ENCODE measurements at regions not wholly inside any gene's neighbourhood (a gene's known extent, or its start where the extent isn't known, plus 50 kb on each side); places are given as distances from the start of the nearest gene placed in this dataset.

- Histone ChIP-seq H3K4me2 (ENCODE audit: low read length) (no peak overlapping the region), H3K27ac (ENCODE audit: low read depth, low read length, poor library complexity, severe bottlenecking) (no peak overlapping the region), H3K4me1 (ENCODE audit: insufficient read depth, low read length, poor library complexity, severe bottlenecking) (no peaks in the 10 kb centered on the region), H3K36me3 (ENCODE audit: insufficient read depth, low read length) (no peaks in the 10 kb centered on the region), H4K20me1 (ENCODE audit: insufficient read depth, low read length) (no peaks in the 10 kb centered on the region), H3K9me3 (ENCODE audit: low read length) (no peaks in the 10 kb centered on the region), H3K79me2 (ENCODE audit: insufficient read depth, low read depth, low read length) (no peaks in the 10 kb centered on the region), H3K4me3 (ENCODE audit: low read depth, low read length, poor library complexity, severe bottlenecking) (no peak overlapping the region), H2AFZ (ENCODE audit: low read length) (no peak overlapping the region), H3K9me2 (ENCODE audit: insufficient read depth, low read length) (no peaks in the 10 kb centered on the region)
- intact Hi-C loops (cut with micrococcal nuclease; ENCODE audit: unreplicated experiment): no loop called here
- POLR2A ChIA-PET: no interaction called here
- DNase-seq (ENCODE audit: low spot score): no peak
- TF ChIP-seq CTCF (conservative IDR thresholded peaks at IDR 0.05; ENCODE audit: low read length): no peak
- TF ChIP-seq EZH2phosphoT487 (IDR thresholded peaks at IDR 0.05; ENCODE audit: borderline replicate concordance, low read depth, low read length): no peak
- BruUV-seq (replicated peaks): no TSS peak
- CTCF ChIA-PET (ENCODE audit: unreplicated experiment): no interaction called here
These were observed 226.4 kb downstream of the NRIP1 start for GRCh38 chr21:14838400-14838799.

GRCh38 chr21:14836950-14837349, 227.8 kb downstream of the NRIP1 start:
- POLR2A ChIA-PET: no interaction called here
- no TSS peak for BruUV-seq (replicated peaks)
- intact Hi-C loops (cut with micrococcal nuclease; ENCODE audit: unreplicated experiment): no loop called here
- CTCF ChIA-PET (ENCODE audit: unreplicated experiment): no interaction called here
- H3K9me3 ChIP-seq (ENCODE audit: low read length): no peaks in the 10 kb centered on the region
- H3K9me2 ChIP-seq (ENCODE audit: insufficient read depth, low read length): no peaks in the 10 kb centered on the region
- no peak overlapping the region for H2AFZ ChIP-seq (ENCODE audit: low read length)
- no peak overlapping the region for H3K27ac ChIP-seq (ENCODE audit: low read depth, low read length, poor library complexity, severe bottlenecking)
- TF ChIP-seq CTCF (conservative IDR thresholded peaks at IDR 0.05; ENCODE audit: low read length): no peak
- no peak overlapping the region for H3K4me2 ChIP-seq (ENCODE audit: low read length)
- H3K4me1 ChIP-seq (ENCODE audit: insufficient read depth, low read length, poor library complexity, severe bottlenecking): no peaks in the 10 kb centered on the region
- no peak for DNase-seq (ENCODE audit: low spot score)
- H3K79me2 ChIP-seq (ENCODE audit: insufficient read depth, low read depth, low read length): no peaks in the 10 kb centered on the region
- no peaks in the 10 kb centered on the region for H3K36me3 ChIP-seq (ENCODE audit: insufficient read depth, low read length)
- H4K20me1 ChIP-seq (ENCODE audit: insufficient read depth, low read length): no peaks in the 10 kb centered on the region
- H3K4me3 ChIP-seq (ENCODE audit: low read depth, low read length, poor library complexity, severe bottlenecking): no peak overlapping the region

GRCh38 chr21:14833666-14834351, 231.0 kb downstream of the NRIP1 start:
- no peaks in the 10 kb centered on the region for H3K9me3 ChIP-seq (ENCODE audit: low read length)
- no peaks in the 10 kb centered on the region for H3K79me2 ChIP-seq (ENCODE audit: insufficient read depth, low read depth, low read length)
- intact Hi-C loops (cut with micrococcal nuclease; ENCODE audit: unreplicated experiment): no loop called here
- H4K20me1 ChIP-seq (ENCODE audit: insufficient read depth, low read length): no peaks in the 10 kb centered on the region
- no peaks in the 10 kb centered on the region for H3K9me2 ChIP-seq (ENCODE audit: insufficient read depth, low read length)
- DNase-seq (ENCODE audit: low spot score): no peak
- H3K4me1 ChIP-seq (ENCODE audit: insufficient read depth, low read length, poor library complexity, severe bottlenecking): no peaks in the 10 kb centered on the region
- no peak overlapping the region for H2AFZ ChIP-seq (ENCODE audit: low read length)
- H3K36me3 ChIP-seq (ENCODE audit: insufficient read depth, low read length): no peaks in the 10 kb centered on the region
- BruUV-seq (replicated peaks): no TSS peak
- CTCF ChIA-PET (ENCODE audit: unreplicated experiment): no interaction called here
- H3K27ac ChIP-seq (ENCODE audit: low read depth, low read length, poor library complexity, severe bottlenecking): no peak overlapping the region
- POLR2A ChIA-PET: no interaction called here
- H3K4me2 ChIP-seq (ENCODE audit: low read length): no peak overlapping the region
- no peak overlapping the region for H3K4me3 ChIP-seq (ENCODE audit: low read depth, low read length, poor library complexity, severe bottlenecking)
- TF ChIP-seq CTCF (conservative IDR thresholded peaks at IDR 0.05; ENCODE audit: low read length) (no peak), EZH2phosphoT487 (IDR thresholded peaks at IDR 0.05; ENCODE audit: borderline replicate concordance, low read depth, low read length) (no peak)
